ENCODE measurements at regions not wholly inside any gene's neighbourhood (a gene's known extent, or its start where the extent isn't known, plus 50 kb on each side); places are given as distances from the start of the nearest gene placed in this dataset.

DNA sequence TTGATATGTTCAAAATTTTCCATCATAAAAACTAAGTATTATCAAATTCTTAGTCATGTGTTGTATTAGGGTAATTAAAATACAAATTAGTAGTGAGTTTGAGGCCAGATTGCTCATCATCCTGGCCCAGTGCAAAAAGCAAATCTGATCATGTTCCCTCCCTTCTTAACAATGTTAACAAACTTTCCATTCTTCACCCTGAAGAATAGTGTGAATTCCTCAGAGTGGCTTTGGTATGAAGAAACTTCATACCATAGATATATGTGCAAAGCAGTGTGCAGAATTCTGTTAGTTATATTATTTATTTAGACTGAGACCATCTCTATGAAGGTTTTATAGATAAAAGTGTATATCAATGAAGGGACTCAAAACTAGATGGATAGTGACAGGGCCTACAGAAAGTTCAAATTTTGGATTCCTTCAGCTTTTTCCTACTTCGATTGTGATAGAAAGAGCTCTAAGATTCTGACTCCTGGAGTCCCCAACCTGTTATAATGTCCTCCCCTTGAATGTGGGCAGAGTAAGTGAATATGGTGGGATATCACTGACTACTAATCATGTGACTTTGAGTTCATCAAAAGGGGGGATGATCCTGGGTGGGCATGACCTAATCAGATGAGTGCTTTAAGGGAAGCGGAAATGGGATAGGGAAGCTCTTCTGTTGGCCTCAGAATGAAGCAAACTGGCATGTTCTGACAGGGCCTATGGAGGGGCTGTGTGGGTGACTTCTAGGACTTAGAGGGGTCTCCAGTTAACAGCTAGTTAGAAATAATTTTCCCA, 271.4 kb downstream of the BTG1 start:
- no peaks in the 10 kb centered on the region for H3K27me3 ChIP-seq (ENCODE audit: low read length)
- no peaks in the 10 kb centered on the region for H3K4me1 ChIP-seq (ENCODE audit: insufficient read depth, low read length)
- H3K4me3 ChIP-seq (ENCODE audit: low read length), result no peak overlapping the region
- POLR2A ChIA-PET (ENCODE audit: unreplicated experiment), result no interaction called here
- no peaks in the 10 kb centered on the region for H3K36me3 ChIP-seq (ENCODE audit: low read depth, low read length)
- CTCF ChIA-PET, result no interaction called here
- H3K9me3 ChIP-seq (ENCODE audit: low read length), result no peaks in the 10 kb centered on the region
- DNase-seq (no peak), ATAC-seq (no peak)
- H3K4me2 ChIP-seq (ENCODE audit: low read length), result no peak overlapping the region
- intact Hi-C loops (cut with micrococcal nuclease), result no loop called here
- H3F3A ChIP-seq (ENCODE audit: low read length, unreplicated experiment), result no peaks in the 10 kb centered on the region
- TF ChIP-seq EZH2 (IDR thresholded peaks at IDR 0.05; ENCODE audit: low read length, unreplicated experiment), result no peak
- no peak for TF ChIP-seq EZH2phosphoT487 (IDR thresholded peaks at IDR 0.05; ENCODE audit: borderline replicate concordance, low read length)
- TF ChIP-seq, protein P1, sequence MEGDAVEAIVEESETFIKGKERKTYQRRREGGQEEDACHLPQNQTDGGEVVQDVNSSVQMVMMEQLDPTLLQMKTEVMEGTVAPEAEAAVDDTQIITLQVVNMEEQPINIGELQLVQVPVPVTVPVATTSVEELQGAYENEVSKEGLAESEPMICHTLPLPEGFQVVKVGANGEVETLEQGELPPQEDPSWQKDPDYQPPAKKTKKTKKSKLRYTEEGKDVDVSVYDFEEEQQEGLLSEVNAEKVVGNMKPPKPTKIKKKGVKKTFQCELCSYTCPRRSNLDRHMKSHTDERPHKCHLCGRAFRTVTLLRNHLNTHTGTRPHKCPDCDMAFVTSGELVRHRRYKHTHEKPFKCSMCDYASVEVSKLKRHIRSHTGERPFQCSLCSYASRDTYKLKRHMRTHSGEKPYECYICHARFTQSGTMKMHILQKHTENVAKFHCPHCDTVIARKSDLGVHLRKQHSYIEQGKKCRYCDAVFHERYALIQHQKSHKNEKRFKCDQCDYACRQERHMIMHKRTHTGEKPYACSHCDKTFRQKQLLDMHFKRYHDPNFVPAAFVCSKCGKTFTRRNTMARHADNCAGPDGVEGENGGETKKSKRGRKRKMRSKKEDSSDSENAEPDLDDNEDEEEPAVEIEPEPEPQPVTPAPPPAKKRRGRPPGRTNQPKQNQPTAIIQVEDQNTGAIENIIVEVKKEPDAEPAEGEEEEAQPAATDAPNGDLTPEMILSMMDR (conservative IDR thresholded peaks at IDR 0.05; ENCODE audit: low read depth, low read length), result no peak
- H3K79me2 ChIP-seq (ENCODE audit: low read length), result no peaks in the 10 kb centered on the region
- H2AFZ ChIP-seq (ENCODE audit: low read length), result no peak overlapping the region
- BruUV-seq (replicated peaks), result no TSS peak
- H4K20me1 ChIP-seq (ENCODE audit: low read length), result no peaks in the 10 kb centered on the region
- H3K9me2 ChIP-seq (replicated peaks; ENCODE audit: low read length), result no peaks in the 10 kb centered on the region; the same call in 1 of the 2 replicates
- H3K27ac ChIP-seq (ENCODE audit: low read length), result no peak overlapping the region
- no peak overlapping the region for H3K9ac ChIP-seq (ENCODE audit: low read length)

DNA sequence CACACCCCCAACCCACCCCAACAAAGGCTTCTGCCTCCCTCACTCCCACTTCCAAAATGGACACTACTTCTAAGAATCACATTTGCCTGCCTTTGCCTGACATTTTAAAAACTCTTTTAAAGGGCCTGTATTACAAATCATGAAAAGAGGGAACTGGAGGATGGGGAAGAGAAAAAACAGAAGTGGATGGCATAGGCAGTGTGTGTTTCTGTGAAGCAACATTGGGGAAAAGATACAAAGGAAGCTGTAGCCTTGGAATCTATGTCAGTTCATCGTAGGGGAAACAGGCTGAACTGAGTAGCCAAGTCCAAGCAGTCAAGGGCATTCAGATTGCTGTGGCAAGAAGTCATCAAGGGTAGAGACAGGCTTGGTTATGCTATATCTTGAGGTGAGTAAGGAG, 273.9 kb downstream of the BTG1 start:
- TF ChIP-seq EZH2 (IDR thresholded peaks at IDR 0.05; ENCODE audit: low read length, unreplicated experiment) (no peak), EZH2phosphoT487 (IDR thresholded peaks at IDR 0.05; ENCODE audit: borderline replicate concordance, low read length) (no peak)
- TF ChIP-seq, protein P1 (conservative IDR thresholded peaks at IDR 0.05; ENCODE audit: low read depth, low read length), result no peak
- DNase-seq (no peak), ATAC-seq (no peak)
- Histone ChIP-seq H3K27ac (ENCODE audit: low read length) (no peak overlapping the region), H4K20me1 (ENCODE audit: low read length) (no peaks in the 10 kb centered on the region), H3K36me3 (ENCODE audit: low read depth, low read length) (no peaks in the 10 kb centered on the region), H2AFZ (ENCODE audit: low read length) (no peak overlapping the region), H3K79me2 (ENCODE audit: low read length) (no peaks in the 10 kb centered on the region), H3F3A (ENCODE audit: low read length, unreplicated experiment) (no peaks in the 10 kb centered on the region), H3K9me3 (ENCODE audit: low read length) (no peaks in the 10 kb centered on the region), H3K4me1 (ENCODE audit: insufficient read depth, low read length) (no peaks in the 10 kb centered on the region), H3K27me3 (ENCODE audit: low read length) (no peaks in the 10 kb centered on the region), H3K9ac (ENCODE audit: low read length) (no peak overlapping the region), H3K9me2 (replicated peaks; ENCODE audit: low read length) (no peaks in the 10 kb centered on the region; the same call in 1 of the 2 replicates), H3K4me2 (ENCODE audit: low read length) (no peak overlapping the region), H3K4me3 (ENCODE audit: low read length) (no peak overlapping the region)
- ChIA-PET POLR2A (ENCODE audit: unreplicated experiment) (no interaction called here), CTCF (no interaction called here)
- BruUV-seq (replicated peaks), result no TSS peak
- intact Hi-C loops (cut with micrococcal nuclease), result no loop called here

Data from PC-3 (cell line).